CD4-positive, alpha-beta T cell (primary cell): ENCODE measurements at regions not wholly inside any gene's neighbourhood (a gene's known extent, or its start where the extent isn't known, plus 50 kb on each side); places are given as distances from the start of the nearest gene placed in this dataset.

Experiments
- ATAC-seq: fragments of 200-7000 bp; cut with Tn5 transposase; one replicate; pipeline ENCODE4 v1.10.0; 2022; ENCODE audit warnings: mild to moderate bottlenecking; ENCODE audit not compliant: poor library complexity
- CTCF ChIA-PET: fragments of 350-600 bp; sonication (Branson Sonifier 250); formaldehyde crosslinking; loops from one replicate; lab custom pipeline; 2021; ENCODE audit warnings: antibody characterized with exemption, inconsistent platforms; lab: Charles Lee
- POLR2A ChIA-PET: fragments of 350-600 bp; sonication (Branson Sonifier 250); formaldehyde crosslinking; loops from one replicate; lab custom pipeline; 2021; ENCODE audit warnings: antibody characterized with exemption, inconsistent platforms; lab: Charles Lee
- DNase-seq, 14 experiments: peaks; one replicate each; pipeline ENCODE4 v3.0.0-alpha.2; 2013 to 2020; ENCODE audit warnings: mixed read lengths in 2 of 14
- H3K27ac ChIP-seq, 2 donors: one replicate each; pipeline versions ENCODE4 v1.5.1 to v1.7.0; 2013; ENCODE audit warnings: low read length in 2 of 2, low read depth in 1 of 2, mild to moderate bottlenecking in 1 of 2
- H3K27me3 ChIP-seq, 2 experiments: 1 replicate in 1 of 2; 2 replicates in 1 of 2; pipeline versions ENCODE4 v1.6.1 to v1.7.0; 2013; ENCODE audit warnings: low read length in 2 of 2, control low read depth in 1 of 2, mild to moderate bottlenecking in 1 of 2, moderate library complexity in 1 of 2; ENCODE audit not compliant: insufficient read depth in 2 of 2, control insufficient read depth in 1 of 2
- H3K36me3 ChIP-seq: one replicate; pipeline ENCODE4 v1.6.1; 2013; ENCODE audit warnings: low read length, control low read depth; ENCODE audit not compliant: insufficient read depth
- H3K4me1 ChIP-seq: one replicate; pipeline ENCODE4 v1.6.1; 2013; ENCODE audit warnings: low read length, control low read depth; ENCODE audit not compliant: insufficient read depth
- H3K4me3 ChIP-seq: one replicate; pipeline ENCODE4 v1.5.1; 2013; ENCODE audit warnings: mild to moderate bottlenecking, low read length, moderate library complexity
- H3K9me3 ChIP-seq, 2 experiments: 1 replicate in 1 of 2; 2 replicates in 1 of 2; pipeline versions ENCODE4 v1.6.1 to v1.7.0; 2013; ENCODE audit warnings: low read length in 2 of 2, mild to moderate bottlenecking in 2 of 2, control low read depth in 1 of 2, moderate library complexity in 1 of 2; ENCODE audit not compliant: control insufficient read depth in 1 of 2, insufficient read depth in 1 of 2
- H3K27ac Mint-ChIP-seq: one replicate; pipeline ENCODE4 v1.8.0; 2020; ENCODE audit warnings: mixed read lengths
- H3K27me3 Mint-ChIP-seq: one replicate; pipeline ENCODE4 v1.8.0; 2021; ENCODE audit warnings: mixed read lengths
- H3K36me3 Mint-ChIP-seq: one replicate; pipeline ENCODE4 v1.8.0; 2021; ENCODE audit warnings: low read depth, mixed read lengths
- H3K4me1 Mint-ChIP-seq: one replicate; pipeline ENCODE4 v1.8.0; 2021; ENCODE audit warnings: low read depth, mixed read lengths
- H3K4me3 Mint-ChIP-seq: one replicate; pipeline ENCODE4 v1.8.0; 2020; ENCODE audit warnings: mild to moderate bottlenecking, mixed read lengths
- H3K9me3 Mint-ChIP-seq: one replicate; pipeline ENCODE4 v1.8.0; 2020; ENCODE audit warnings: mixed read lengths
- intact Hi-C, 2 experiments: fragments of 100-400 bp; cut with DNase I in 1 of 2; cut with micrococcal nuclease in 1 of 2; formaldehyde crosslinking; loops; one replicate each; pipeline versions ENCODE4 v1.15.1 to v1.9.0; 2023 to 2025; cut with DNase I, micrococcal nuclease
- TF ChIP-seq, protein P1 (sequence below): fragments of 200-600 bp; IDR thresholded peaks from one replicate; pipeline ENCODE4 v1.8.0; 2022; ENCODE audit warnings: antibody characterized with exemption, mild to moderate bottlenecking

DNA sequence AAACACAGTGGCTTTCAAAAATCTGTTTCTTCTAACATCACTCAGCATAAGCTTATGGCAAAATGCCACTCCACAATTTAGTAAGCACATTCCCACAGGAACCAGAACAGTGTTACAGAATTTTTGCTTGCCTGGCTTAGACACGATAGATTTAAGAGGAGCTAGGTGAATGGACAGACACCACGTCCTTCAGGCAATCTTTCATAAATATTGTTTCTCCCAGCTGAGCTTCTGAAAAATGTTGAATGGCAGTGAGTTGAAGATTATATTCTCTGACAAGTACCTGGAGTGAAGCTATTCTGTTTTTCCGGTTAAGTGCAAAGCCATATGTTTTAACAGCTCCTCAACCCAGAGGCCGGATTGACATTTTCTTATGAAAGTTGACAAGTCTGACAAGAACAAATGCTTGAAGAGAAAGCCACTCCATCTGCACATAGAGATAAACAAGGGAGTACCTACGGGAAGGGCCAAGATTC lies 102.0 kb downstream of the FSCB start:
- Histone ChIP-seq H3K27me3 (no peaks in the 10 kb centered on the region), H3K4me3 (no peak overlapping the region), H3K36me3 (no peaks in the 10 kb centered on the region), H3K4me1 (no peaks in the 10 kb centered on the region), H3K27ac (no peak overlapping the region), H3K9me3 (peaks cover 0 to 5% of the 10 kb centered on the region in 2 experiments)
- H3K27me3 Mint-ChIP-seq: no peaks in the 10 kb centered on the region
- CTCF ChIA-PET: no interaction called here
- H3K4me3 Mint-ChIP-seq: no peak overlapping the region
- no peaks in the 10 kb centered on the region for H3K4me1 Mint-ChIP-seq
- H3K36me3 Mint-ChIP-seq: no peaks in the 10 kb centered on the region
- POLR2A ChIA-PET: no interaction called here
- ATAC-seq: no peak
- H3K9me3 Mint-ChIP-seq: peaks cover 2% of the 10 kb centered on the region
- H3K27ac Mint-ChIP-seq: no peak overlapping the region
- TF ChIP-seq, protein P1, sequence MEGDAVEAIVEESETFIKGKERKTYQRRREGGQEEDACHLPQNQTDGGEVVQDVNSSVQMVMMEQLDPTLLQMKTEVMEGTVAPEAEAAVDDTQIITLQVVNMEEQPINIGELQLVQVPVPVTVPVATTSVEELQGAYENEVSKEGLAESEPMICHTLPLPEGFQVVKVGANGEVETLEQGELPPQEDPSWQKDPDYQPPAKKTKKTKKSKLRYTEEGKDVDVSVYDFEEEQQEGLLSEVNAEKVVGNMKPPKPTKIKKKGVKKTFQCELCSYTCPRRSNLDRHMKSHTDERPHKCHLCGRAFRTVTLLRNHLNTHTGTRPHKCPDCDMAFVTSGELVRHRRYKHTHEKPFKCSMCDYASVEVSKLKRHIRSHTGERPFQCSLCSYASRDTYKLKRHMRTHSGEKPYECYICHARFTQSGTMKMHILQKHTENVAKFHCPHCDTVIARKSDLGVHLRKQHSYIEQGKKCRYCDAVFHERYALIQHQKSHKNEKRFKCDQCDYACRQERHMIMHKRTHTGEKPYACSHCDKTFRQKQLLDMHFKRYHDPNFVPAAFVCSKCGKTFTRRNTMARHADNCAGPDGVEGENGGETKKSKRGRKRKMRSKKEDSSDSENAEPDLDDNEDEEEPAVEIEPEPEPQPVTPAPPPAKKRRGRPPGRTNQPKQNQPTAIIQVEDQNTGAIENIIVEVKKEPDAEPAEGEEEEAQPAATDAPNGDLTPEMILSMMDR: no peak
- intact Hi-C loops: no loop called here
- no peak for DNase-seq

- Histone ChIP-seq H3K9me3 (peaks cover 0 to 5% of the 10 kb centered on the region in 2 experiments), H3K4me1 (no peaks in the 10 kb centered on the region), H3K4me3 (no peak overlapping the region), H3K27ac (no peak overlapping the region), H3K27me3 (no peaks in the 10 kb centered on the region), H3K36me3 (no peaks in the 10 kb centered on the region)
- DNase-seq: no peak
- TF ChIP-seq, protein P1: no peak
- Mint-ChIP-seq H3K27ac (no peak overlapping the region), H3K27me3 (no peaks in the 10 kb centered on the region), H3K4me3 (no peak overlapping the region), H3K9me3 (peaks cover 4% of the 10 kb centered on the region), H3K36me3 (no peaks in the 10 kb centered on the region), H3K4me1 (no peaks in the 10 kb centered on the region)
- ChIA-PET POLR2A (no interaction called here), CTCF (no interaction called here)
- intact Hi-C loops: no loop called here
- no peak for ATAC-seq
Measured at GRCh38 chr14:44404599-44404998, 102.5 kb downstream of the FSCB start.

DNA sequence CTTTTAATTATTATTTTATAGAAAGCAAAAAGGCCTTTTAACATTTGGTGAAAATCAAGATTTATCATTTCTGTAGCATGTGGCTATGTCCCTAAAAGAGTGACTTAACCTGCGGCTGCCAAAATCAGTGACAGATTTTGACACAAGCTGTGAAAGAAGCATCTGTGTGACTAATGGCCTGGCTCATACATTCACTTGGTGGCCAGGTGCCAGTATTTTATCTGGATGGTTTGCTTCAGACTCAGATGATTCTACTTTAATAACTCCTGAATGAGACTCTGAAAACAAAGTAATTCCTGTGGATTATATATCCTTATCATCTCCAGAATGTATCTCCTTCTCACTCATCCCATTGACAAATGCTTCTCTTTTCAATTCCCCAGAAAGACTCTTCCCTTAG lies 103.0 kb downstream of the FSCB start:
- H3K27me3 ChIP-seq: no peaks in the 10 kb centered on the region

More for the DNA sequence above, 103.0 kb downstream of the FSCB start:
- Mint-ChIP-seq H3K36me3 (no peaks in the 10 kb centered on the region), H3K4me1 (no peaks in the 10 kb centered on the region), H3K27ac (no peak overlapping the region), H3K27me3 (no peaks in the 10 kb centered on the region), H3K9me3 (peaks cover 4% of the 10 kb centered on the region), H3K4me3 (no peak overlapping the region)
- DNase-seq (no peak), ATAC-seq (no peak)
- Histone ChIP-seq H3K27ac (no peak overlapping the region), H3K36me3 (no peaks in the 10 kb centered on the region), H3K4me3 (no peak overlapping the region), H3K4me1 (no peaks in the 10 kb centered on the region), H3K9me3 (peaks cover 0 to 5% of the 10 kb centered on the region in 2 experiments)
- TF ChIP-seq, protein P1: no peak
- intact Hi-C loops: no loop called here
- ChIA-PET CTCF (no interaction called here), POLR2A (no interaction called here)
